DND-41 (cell line): ENCODE measurements at regions not wholly inside any gene's neighbourhood (a gene's known extent, or its start where the extent isn't known, plus 50 kb on each side); places are given as distances from the start of the nearest gene placed in this dataset.

Experiments used
- EZH2 ChIP-seq: IDR thresholded peaks from 3 replicates; pipeline ENCODE4 v1.6.1; 2012; ENCODE audit warnings: borderline replicate concordance, low read depth, mild to moderate bottlenecking, moderate library complexity, low read length, inconsistent platforms; ENCODE audit not compliant: severe bottlenecking
- TF ChIP-seq, protein P1 (sequence below): IDR thresholded peaks from 2 replicates; pipeline ENCODE4 v1.5.1; 2012; ENCODE audit warnings: borderline replicate concordance, low read length, moderate library complexity, mild to moderate bottlenecking; ENCODE audit not compliant: poor library complexity, severe bottlenecking; ENCODE audit errors: extremely low read depth

GRCh38 chr16:52066962-52067361, 480.0 kb downstream of the TOX3 start:
- TF ChIP-seq, protein P1, sequence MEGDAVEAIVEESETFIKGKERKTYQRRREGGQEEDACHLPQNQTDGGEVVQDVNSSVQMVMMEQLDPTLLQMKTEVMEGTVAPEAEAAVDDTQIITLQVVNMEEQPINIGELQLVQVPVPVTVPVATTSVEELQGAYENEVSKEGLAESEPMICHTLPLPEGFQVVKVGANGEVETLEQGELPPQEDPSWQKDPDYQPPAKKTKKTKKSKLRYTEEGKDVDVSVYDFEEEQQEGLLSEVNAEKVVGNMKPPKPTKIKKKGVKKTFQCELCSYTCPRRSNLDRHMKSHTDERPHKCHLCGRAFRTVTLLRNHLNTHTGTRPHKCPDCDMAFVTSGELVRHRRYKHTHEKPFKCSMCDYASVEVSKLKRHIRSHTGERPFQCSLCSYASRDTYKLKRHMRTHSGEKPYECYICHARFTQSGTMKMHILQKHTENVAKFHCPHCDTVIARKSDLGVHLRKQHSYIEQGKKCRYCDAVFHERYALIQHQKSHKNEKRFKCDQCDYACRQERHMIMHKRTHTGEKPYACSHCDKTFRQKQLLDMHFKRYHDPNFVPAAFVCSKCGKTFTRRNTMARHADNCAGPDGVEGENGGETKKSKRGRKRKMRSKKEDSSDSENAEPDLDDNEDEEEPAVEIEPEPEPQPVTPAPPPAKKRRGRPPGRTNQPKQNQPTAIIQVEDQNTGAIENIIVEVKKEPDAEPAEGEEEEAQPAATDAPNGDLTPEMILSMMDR = no peak
- TF ChIP-seq EZH2 = no peak
